ENCODE measurements at regions not wholly inside any gene's neighbourhood (a gene's known extent, or its start where the extent isn't known, plus 50 kb on each side); places are given as distances from the start of the nearest gene placed in this dataset.

- DNase-seq = no peak
These were observed 81.6 kb upstream of the PRR20G start for GRCh38 chr3:127369356-127369935.

GRCh38 chr3:127368186-127369032, 80.6 kb upstream of the PRR20G start:
- no peak for DNase-seq

- no peak for DNase-seq
These were observed 79.7 kb upstream of the PRR20G start for GRCh38 chr3:127367593-127367992.

GRCh38 chr3:127366383-127366782, 78.5 kb upstream of the PRR20G start:
- DNase-seq = no peak

- DNase-seq = no peak
These were observed 77.4 kb upstream of the PRR20G start for GRCh38 chr3:127365163-127365798.

- DNase-seq = no peak
These were observed 76.0 kb upstream of the PRR20G start for GRCh38 chr3:127363891-127364290.

- no peak for DNase-seq
These were observed 75.3 kb upstream of the PRR20G start for GRCh38 chr3:127363171-127363570.

- no peak for DNase-seq
These were observed 72.8 kb upstream of the PRR20G start for GRCh38 chr3:127360647-127361046.

- DNase-seq = no peak
These were observed 70.8 kb upstream of the PRR20G start for GRCh38 chr3:127358641-127359040.

- no peak for DNase-seq
These were observed 68.5 kb upstream of the PRR20G start for GRCh38 chr3:127356381-127356780.

GRCh38 chr3:127354761-127355160, 66.9 kb upstream of the PRR20G start:
- DNase-seq = no peak

- no peak for DNase-seq
These were observed 64.8 kb upstream of the PRR20G start for GRCh38 chr3:127352612-127353011.

- no peak for DNase-seq
These were observed 64.0 kb upstream of the PRR20G start for GRCh38 chr3:127351775-127352350.

- DNase-seq = no peak
These were observed 63.5 kb upstream of the PRR20G start for GRCh38 chr3:127351321-127351720.

- DNase-seq = no peak
These were observed 62.6 kb upstream of the PRR20G start for GRCh38 chr3:127350172-127351050.

GRCh38 chr3:127349501-127350171, 61.8 kb upstream of the PRR20G start:
- no peak for DNase-seq

GRCh38 chr3:127342735-127343134, 54.9 kb upstream of the PRR20G start:
- no peak for DNase-seq

- DNase-seq = no peak
These were observed 52.3 kb upstream of the PRR20G start for GRCh38 chr3:127339928-127340861.

- no peak for DNase-seq
These were observed 51.2 kb upstream of the PRR20G start for GRCh38 chr3:127339016-127339415.

GRCh38 chr3:127337911-127338531, 50.2 kb upstream of the PRR20G start:
- DNase-seq = no peak

All from activated CD4-positive, alpha-beta T cell treated with anti-CD3 and anti-CD28 coated beads, Interleukin-2, amount 50 U/mL, for 1 hour (primary cell).